Mucosa of descending colon (tissue), 3 donors: ENCODE measurements at regions not wholly inside any gene's neighbourhood (a gene's known extent, or its start where the extent isn't known, plus 50 kb on each side); places are given as distances from the start of the nearest gene placed in this dataset.

Source experiments
- ATAC-seq: fragments of 200-7000 bp; cut with Tn5 transposase; one replicate; pipeline ENCODE4 v1.9.1; 2020; ENCODE audit warnings: mild to moderate bottlenecking, moderate library complexity
- DNase-seq, 3 donors: peaks; one replicate each; pipeline ENCODE4 v3.0.0-alpha.2; 2020
- H3K36me3 ChIP-seq: fragments of 200-600 bp; one replicate; pipeline ENCODE4 v1.8.0; 2021; ENCODE audit warnings: low read depth, mild to moderate bottlenecking
- H3K4me1 ChIP-seq: fragments of 200-600 bp; one replicate; pipeline ENCODE4 v1.8.0; 2021; ENCODE audit warnings: low read depth, mild to moderate bottlenecking
- H3K4me3 ChIP-seq: fragments of 200-600 bp; one replicate; pipeline ENCODE4 v1.8.0; 2021; ENCODE audit warnings: mild to moderate bottlenecking
- H3K9me3 ChIP-seq: fragments of 200-600 bp; one replicate; pipeline ENCODE4 v1.8.0; 2021; ENCODE audit warnings: mild to moderate bottlenecking
- CTCF ChIP-seq: fragments of 200-600 bp; IDR thresholded peaks from one replicate; pipeline ENCODE4 v1.8.0; 2022; ENCODE audit warnings: antibody characterized with exemption, mild to moderate bottlenecking
- intact Hi-C, 2 donors: fragments of 100-400 bp; cut with DNase I in 1 of 2; cut with micrococcal nuclease in 1 of 2; formaldehyde crosslinking; loops; one replicate each; pipeline versions ENCODE4 v1.11.0 to v1.11.1; 2022; cut with DNase I, micrococcal nuclease
- donor health status: DM: no; HTN: no; CAD: no; lungs with moderate emphysema.
- donor health status: DM: no; HTN: no; CAD: no.
- donor health status: DM: no; HTN: yes; CAD: no.

GRCh38 chr16:86088287-86088686 lies 189.3 kb downstream of the IRF8 start:
- no peak for DNase-seq
- ATAC-seq, result no peak
- Histone ChIP-seq H3K9me3 (no peaks in the 10 kb centered on the region), H3K4me3 (no peak overlapping the region), H3K4me1 (no peaks in the 10 kb centered on the region), H3K36me3 (no peaks in the 10 kb centered on the region)
- TF ChIP-seq CTCF, result no peak
- intact Hi-C loops, result no loop called here

GRCh38 chr16:86088816-86089215 lies 189.9 kb downstream of the IRF8 start:
- TF ChIP-seq CTCF, result no peak
- Histone ChIP-seq H3K4me3 (no peak overlapping the region), H3K9me3 (no peaks in the 10 kb centered on the region), H3K36me3 (no peaks in the 10 kb centered on the region), H3K4me1 (no peaks in the 10 kb centered on the region)
- intact Hi-C loops, result no loop called here
- ATAC-seq (no peak), DNase-seq (no peak)

- Histone ChIP-seq H3K4me1 (no peaks in the 10 kb centered on the region), H3K9me3 (no peaks in the 10 kb centered on the region), H3K4me3 (no peak overlapping the region), H3K36me3 (no peaks in the 10 kb centered on the region)
- no peak for ATAC-seq
- TF ChIP-seq CTCF, result no peak
- DNase-seq, result no peak
- intact Hi-C loops, result no loop called here
Measured at GRCh38 chr16:86089334-86089900, 190.5 kb downstream of the IRF8 start.

- Histone ChIP-seq H3K4me3 (no peak overlapping the region), H3K36me3 (no peaks in the 10 kb centered on the region), H3K9me3 (no peaks in the 10 kb centered on the region), H3K4me1 (no peaks in the 10 kb centered on the region)
- intact Hi-C loops, result no loop called here
- ATAC-seq (no peak), DNase-seq (no peak)
- TF ChIP-seq CTCF, result no peak
Measured at GRCh38 chr16:86089991-86090390, 191.0 kb downstream of the IRF8 start.

DNA sequence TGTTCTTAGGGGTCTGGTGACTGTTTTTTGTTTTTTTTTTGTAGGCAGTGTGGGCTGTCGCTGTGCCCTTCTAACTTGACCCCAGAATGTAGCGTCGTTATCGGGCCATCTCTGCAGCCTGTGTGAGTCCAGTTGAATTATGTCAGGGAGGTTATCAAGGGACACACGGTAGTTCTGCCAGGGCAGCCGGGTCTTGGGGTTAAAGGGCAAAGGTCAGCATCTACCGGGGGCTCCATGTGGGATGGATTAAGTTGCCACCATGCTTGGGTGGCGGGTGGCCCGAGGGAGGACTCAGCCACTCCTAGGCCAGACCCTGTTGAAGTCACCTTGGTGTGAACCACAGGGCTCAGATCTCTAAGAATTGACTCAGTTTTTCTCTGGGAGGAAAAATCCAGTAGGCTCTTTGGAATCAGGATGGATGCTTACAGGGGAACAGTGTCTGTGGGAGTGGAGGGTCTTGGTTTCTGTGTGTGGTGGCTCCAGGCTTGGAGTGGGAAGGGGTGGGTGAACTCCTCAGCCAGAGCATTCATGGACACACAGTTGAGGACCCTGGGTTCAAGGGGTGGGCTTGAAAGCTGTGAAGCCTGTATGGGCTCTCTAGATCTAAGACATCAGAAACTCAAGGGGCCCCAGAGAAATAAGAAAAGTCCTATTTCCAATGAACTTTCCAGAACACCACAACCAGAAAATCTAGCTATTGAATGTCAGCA lies 191.7 kb downstream of the IRF8 start:
- intact Hi-C loops, result no loop called here
- DNase-seq, result no peak
- no peak for ATAC-seq
- Histone ChIP-seq H3K4me1 (no peaks in the 10 kb centered on the region), H3K36me3 (no peaks in the 10 kb centered on the region), H3K4me3 (no peak overlapping the region), H3K9me3 (no peaks in the 10 kb centered on the region)
- TF ChIP-seq CTCF, result no peak
